Glutamatergic neuron (in vitro differentiated cells): ENCODE measurements at regions not wholly inside any gene's neighbourhood (a gene's known extent, or its start where the extent isn't known, plus 50 kb on each side); places are given as distances from the start of the nearest gene placed in this dataset.
"Not testable (repeated sequence)": the region's sequence is repeated elsewhere in the genome, so short reads cannot be mapped to it uniquely, and the experiment has no call there.

Experiments used
- DNase-seq: peaks from one replicate; pipeline ENCODE4 v3.0.0; 2022
- H3K27ac Mint-ChIP-seq: one replicate; pipeline ENCODE4 v1.8.0; 2020; ENCODE audit warnings: mild to moderate bottlenecking, mixed read lengths, inconsistent platforms; ENCODE audit not compliant: unreplicated experiment
- H3K27me3 Mint-ChIP-seq: one replicate; pipeline ENCODE4 v1.8.0; 2020; ENCODE audit warnings: mild to moderate bottlenecking, moderate library complexity, mixed read lengths, inconsistent platforms; ENCODE audit not compliant: unreplicated experiment
- H3K36me3 Mint-ChIP-seq: one replicate; pipeline ENCODE4 v1.8.0; 2020; ENCODE audit warnings: mild to moderate bottlenecking, mixed read lengths, inconsistent platforms; ENCODE audit not compliant: unreplicated experiment
- H3K4me1 Mint-ChIP-seq: one replicate; pipeline ENCODE4 v1.8.0; 2020; ENCODE audit warnings: mild to moderate bottlenecking, low read depth, mixed read lengths, inconsistent platforms; ENCODE audit not compliant: unreplicated experiment
- H3K4me3 Mint-ChIP-seq: one replicate; pipeline ENCODE4 v1.8.0; 2020; ENCODE audit warnings: mild to moderate bottlenecking, mixed read lengths, inconsistent platforms; ENCODE audit not compliant: unreplicated experiment
- H3K9me3 Mint-ChIP-seq: one replicate; pipeline ENCODE4 v1.8.0; 2020; ENCODE audit warnings: mild to moderate bottlenecking, moderate library complexity, mixed read lengths, inconsistent platforms; ENCODE audit not compliant: unreplicated experiment
- CTCF ChIP-seq: fragments of 200-600 bp; sonication (generic); IDR thresholded peaks from one replicate; pipeline ENCODE4 v1.5.0; 2021; ENCODE audit not compliant: partially characterized antibody, unreplicated experiment

DNA sequence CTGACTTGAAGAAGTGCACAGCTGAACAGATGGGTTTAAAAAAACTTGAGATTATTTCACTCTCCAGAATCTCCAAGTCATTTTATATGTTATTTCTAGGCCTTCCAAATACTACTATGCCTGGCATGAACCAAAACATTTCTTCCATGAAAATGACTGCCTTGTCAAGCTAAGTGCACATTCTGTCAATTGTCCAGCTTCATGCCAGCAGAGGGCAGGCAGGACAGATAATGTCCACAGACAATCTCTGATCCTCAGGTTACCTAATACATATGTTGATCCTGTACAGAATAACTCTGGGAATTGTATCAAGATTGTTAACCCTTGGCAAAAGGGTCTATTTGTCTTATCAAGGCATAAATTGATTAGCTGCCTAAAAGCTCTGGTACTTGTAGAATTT lies 229.5 kb downstream of the AASDHPPT start:
- peaks cover 12% of the 10 kb centered on the region for H3K36me3 Mint-ChIP-seq
- H3K27ac Mint-ChIP-seq, result no peak overlapping the region
- peaks cover 3% of the 10 kb centered on the region for H3K4me1 Mint-ChIP-seq
- TF ChIP-seq CTCF, result no peak
- peaks cover 1% of the 10 kb centered on the region for H3K9me3 Mint-ChIP-seq
- no peak overlapping the region for H3K4me3 Mint-ChIP-seq
- no peaks in the 10 kb centered on the region for H3K27me3 Mint-ChIP-seq
- DNase-seq, result no peak

DNA sequence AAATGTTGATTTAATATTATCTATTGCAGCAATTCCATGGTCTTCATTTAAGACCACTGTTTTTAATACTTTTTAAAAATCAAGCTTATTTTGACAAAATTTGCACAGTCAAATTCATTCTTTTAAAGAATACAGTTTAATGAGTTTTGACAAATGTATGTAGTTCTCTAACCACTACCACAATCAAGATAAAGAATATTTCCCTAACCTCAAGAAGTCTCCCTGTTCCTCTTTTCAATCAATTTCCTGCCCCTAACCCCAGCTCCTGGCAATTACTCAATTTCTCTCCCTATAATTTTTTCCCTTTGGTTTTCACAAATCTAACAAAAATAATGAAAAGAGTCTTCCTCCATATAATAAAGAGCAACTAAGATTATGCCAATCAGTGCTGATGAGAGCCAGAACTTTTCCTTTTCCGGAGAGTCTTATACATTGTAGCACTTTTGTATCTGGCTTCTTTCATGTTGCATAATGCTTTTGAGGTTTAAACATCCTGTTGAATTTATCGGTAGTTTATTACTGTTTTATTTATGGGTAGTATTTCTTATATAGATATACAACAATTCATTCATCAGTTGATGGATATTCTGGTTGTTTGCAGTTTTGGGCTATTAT lies 231.7 kb downstream of the AASDHPPT start:
- no peak for DNase-seq

GRCh38 chr11:106311531-106312230 lies 234.2 kb downstream of the AASDHPPT start:
- Mint-ChIP-seq H3K27ac (peak overlapping the region; percentile 26), H3K4me3 (no peak overlapping the region), H3K4me1 (peaks cover 13% of the 10 kb centered on the region), H3K9me3 (peaks cover 2% of the 10 kb centered on the region), H3K36me3 (no peaks in the 10 kb centered on the region), H3K27me3 (peaks cover under 1% of the 10 kb centered on the region)
- DNase-seq, result no peak
- no peak for TF ChIP-seq CTCF

More for the DNA sequence above, 231.7 kb downstream of the AASDHPPT start:
- no peaks in the 10 kb centered on the region for H3K9me3 Mint-ChIP-seq
- H3K36me3 Mint-ChIP-seq, result peaks cover 2% of the 10 kb centered on the region
- peaks cover 5% of the 10 kb centered on the region for H3K4me1 Mint-ChIP-seq
- H3K27ac Mint-ChIP-seq, result no peak overlapping the region
- H3K4me3 Mint-ChIP-seq, result no peak overlapping the region
- no peak for TF ChIP-seq CTCF
- no peaks in the 10 kb centered on the region for H3K27me3 Mint-ChIP-seq

GRCh38 chr11:106317208-106317773 lies 239.8 kb downstream of the AASDHPPT start:
- not testable (repeated sequence) for H3K27me3 Mint-ChIP-seq, H3K27ac Mint-ChIP-seq, H3K4me3 Mint-ChIP-seq, H3K9me3 Mint-ChIP-seq
- peak; percentile 21 for DNase-seq
- peaks cover 13% of the 10 kb centered on the region for H3K36me3 Mint-ChIP-seq
- H3K4me1 Mint-ChIP-seq, result peaks cover 12% of the 10 kb centered on the region

DNA sequence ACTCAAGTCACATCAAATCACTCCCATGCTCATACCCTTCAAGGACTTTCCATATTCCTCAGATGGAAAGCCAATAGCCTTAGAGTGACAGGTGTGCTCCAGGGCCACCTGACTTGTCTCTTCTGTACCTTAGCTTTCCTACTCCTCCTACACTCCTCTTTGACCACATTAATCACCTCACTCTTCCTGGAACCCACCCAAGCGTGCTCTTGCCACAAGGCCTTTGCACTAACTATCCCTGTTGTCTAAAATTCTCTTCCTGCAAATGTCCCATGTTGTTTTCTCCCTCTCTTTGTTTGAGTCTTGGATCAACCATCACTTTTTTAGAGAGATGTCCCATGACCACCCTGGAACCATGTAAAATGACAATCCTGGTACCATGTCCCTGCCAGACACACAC lies 244.1 kb downstream of the AASDHPPT start:
- peaks cover 3% of the 10 kb centered on the region for H3K27me3 Mint-ChIP-seq
- no peak for TF ChIP-seq CTCF
- no peak for DNase-seq
- peaks cover 5% of the 10 kb centered on the region for H3K4me1 Mint-ChIP-seq
- H3K36me3 Mint-ChIP-seq, result peaks cover 23% of the 10 kb centered on the region
- H3K4me3 Mint-ChIP-seq, result no peak overlapping the region
- H3K9me3 Mint-ChIP-seq, result peaks cover 5% of the 10 kb centered on the region
- H3K27ac Mint-ChIP-seq, result no peak overlapping the region
